Endodermal cell (in vitro differentiated cells): ENCODE measurements at regions not wholly inside any gene's neighbourhood (a gene's known extent, or its start where the extent isn't known, plus 50 kb on each side); places are given as distances from the start of the nearest gene placed in this dataset.

ENCODE experiments used
- DNase-seq: peaks from one replicate; pipeline ENCODE4 v3.0.0-alpha.2; 2017
- H3K27ac ChIP-seq: 2 replicates; pipeline ENCODE4 v1.5.1; 2013; ENCODE audit warnings: mild to moderate bottlenecking, low read depth, low read length, moderate library complexity
- H3K27me3 ChIP-seq: 2 replicates; pipeline ENCODE4 v1.6.1; 2013; ENCODE audit warnings: mild to moderate bottlenecking, low read length, moderate library complexity; ENCODE audit not compliant: insufficient read depth, control insufficient read depth, poor library complexity, severe bottlenecking
- H3K36me3 ChIP-seq: 2 replicates; pipeline ENCODE4 v1.7.0; 2013; ENCODE audit warnings: mild to moderate bottlenecking, low read length, moderate library complexity; ENCODE audit not compliant: control insufficient read depth, insufficient read depth
- H3K4me1 ChIP-seq: one replicate; pipeline ENCODE4 v1.7.0; 2013; ENCODE audit warnings: low read length; ENCODE audit not compliant: control insufficient read depth, insufficient read depth
- H3K4me3 ChIP-seq: 2 replicates; pipeline ENCODE4 v1.5.1; 2013; ENCODE audit warnings: mild to moderate bottlenecking, low read length, moderate library complexity
- H3K9ac ChIP-seq: 2 replicates; pipeline ENCODE4 v1.6.1; 2013; ENCODE audit warnings: mild to moderate bottlenecking, low read length, moderate library complexity; ENCODE audit not compliant: poor library complexity, severe bottlenecking; ENCODE audit errors: extremely low read depth
- H3K9me3 ChIP-seq: 2 replicates; pipeline ENCODE4 v1.6.1; 2013; ENCODE audit warnings: mild to moderate bottlenecking, low read length, moderate library complexity; ENCODE audit not compliant: control insufficient read depth
- H3K27ac Mint-ChIP-seq: 2 replicates; pipeline ENCODE4 v1.8.0; 2020; ENCODE audit warnings: mixed read lengths
- H3K27me3 Mint-ChIP-seq: 2 replicates; pipeline ENCODE4 v1.8.0; 2021; ENCODE audit warnings: mild to moderate bottlenecking, mixed read lengths; ENCODE audit not compliant: insufficient read depth
- H3K36me3 Mint-ChIP-seq: 2 replicates; pipeline ENCODE4 v1.8.0; 2020; ENCODE audit warnings: low read depth, mixed read lengths
- H3K4me1 Mint-ChIP-seq: 2 replicates; pipeline ENCODE4 v1.8.0; 2020; ENCODE audit warnings: mixed read lengths
- H3K4me3 Mint-ChIP-seq: 2 replicates; pipeline ENCODE4 v1.8.0; 2020; ENCODE audit warnings: mild to moderate bottlenecking, moderate library complexity, mixed read lengths
- H3K9me3 Mint-ChIP-seq: 2 replicates; pipeline ENCODE4 v1.8.0; 2020; ENCODE audit warnings: mild to moderate bottlenecking, mixed read lengths
- WGBS, 2 experiments: methylation state at CpG; one replicate each; pipeline versions ENCODE4 v1.1.5 to v1.1.7; 2013; ENCODE audit warnings: missing lambda C conversion rate in 2 of 2, mixed read lengths in 1 of 2; ENCODE audit not compliant: insufficient coverage in 1 of 2, insufficient read length in 1 of 2; 5-methylcytosine and 5-hydroxymethylcytosine counted together
- TF ChIP-seq, protein P1 (sequence below): fragments of 200-600 bp; sonication (generic); conservative IDR thresholded peaks from 2 replicates; pipeline ENCODE4 v1.5.0; 2021; ENCODE audit warnings: antibody characterized with exemption, mild to moderate bottlenecking

DNA sequence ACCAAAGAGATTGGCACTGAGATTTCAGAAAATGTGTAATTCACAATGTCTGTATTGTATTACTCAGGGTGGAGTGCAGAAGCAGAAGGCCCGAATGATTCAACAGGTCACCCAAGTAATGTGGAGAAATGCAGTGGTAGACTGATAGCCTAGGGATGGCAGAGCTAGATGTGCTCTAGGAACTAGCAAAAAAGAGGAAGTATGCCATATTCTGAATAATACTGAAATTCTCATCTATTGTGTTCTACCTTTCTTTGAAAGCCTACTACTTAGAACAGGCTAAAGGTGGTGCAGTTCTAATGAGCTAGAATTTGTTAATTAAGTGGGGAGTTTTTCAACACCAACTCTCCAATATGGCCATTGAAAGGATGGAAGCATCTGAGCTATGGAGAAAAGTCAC, 1449.8 kb upstream of the MIR17HG start:
- Mint-ChIP-seq H3K27ac (no peak overlapping the region), H3K27me3 (no peaks in the 10 kb centered on the region), H3K9me3 (no peaks in the 10 kb centered on the region), H3K4me3 (no peak overlapping the region), H3K36me3 (no peaks in the 10 kb centered on the region), H3K4me1 (no peaks in the 10 kb centered on the region)
- WGBS, 2 experiments, result 88 to 100% methylated on average over 1 of the region's 1 CpG
- Histone ChIP-seq H3K4me3 (no peak overlapping the region), H3K27me3 (no peaks in the 10 kb centered on the region), H3K4me1 (no peaks in the 10 kb centered on the region), H3K9me3 (no peaks in the 10 kb centered on the region), H3K9ac (no peak overlapping the region), H3K27ac (no peak overlapping the region), H3K36me3 (no peaks in the 10 kb centered on the region)
- no peak for DNase-seq
- TF ChIP-seq, protein P1, sequence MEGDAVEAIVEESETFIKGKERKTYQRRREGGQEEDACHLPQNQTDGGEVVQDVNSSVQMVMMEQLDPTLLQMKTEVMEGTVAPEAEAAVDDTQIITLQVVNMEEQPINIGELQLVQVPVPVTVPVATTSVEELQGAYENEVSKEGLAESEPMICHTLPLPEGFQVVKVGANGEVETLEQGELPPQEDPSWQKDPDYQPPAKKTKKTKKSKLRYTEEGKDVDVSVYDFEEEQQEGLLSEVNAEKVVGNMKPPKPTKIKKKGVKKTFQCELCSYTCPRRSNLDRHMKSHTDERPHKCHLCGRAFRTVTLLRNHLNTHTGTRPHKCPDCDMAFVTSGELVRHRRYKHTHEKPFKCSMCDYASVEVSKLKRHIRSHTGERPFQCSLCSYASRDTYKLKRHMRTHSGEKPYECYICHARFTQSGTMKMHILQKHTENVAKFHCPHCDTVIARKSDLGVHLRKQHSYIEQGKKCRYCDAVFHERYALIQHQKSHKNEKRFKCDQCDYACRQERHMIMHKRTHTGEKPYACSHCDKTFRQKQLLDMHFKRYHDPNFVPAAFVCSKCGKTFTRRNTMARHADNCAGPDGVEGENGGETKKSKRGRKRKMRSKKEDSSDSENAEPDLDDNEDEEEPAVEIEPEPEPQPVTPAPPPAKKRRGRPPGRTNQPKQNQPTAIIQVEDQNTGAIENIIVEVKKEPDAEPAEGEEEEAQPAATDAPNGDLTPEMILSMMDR, result no peak

GRCh38 chr13:89899302-89900103, 1448.0 kb upstream of the MIR17HG start:
- no peaks in the 10 kb centered on the region for H3K36me3 Mint-ChIP-seq
- no peaks in the 10 kb centered on the region for H3K4me1 ChIP-seq
- H3K27ac Mint-ChIP-seq, result no peak overlapping the region
- no peaks in the 10 kb centered on the region for H3K27me3 Mint-ChIP-seq
- no peak overlapping the region for H3K27ac ChIP-seq
- H3K4me3 Mint-ChIP-seq, result no peak overlapping the region
- H3K4me3 ChIP-seq, result no peak overlapping the region
- no peak for DNase-seq
- H3K9me3 ChIP-seq, result no peaks in the 10 kb centered on the region
- WGBS, 2 experiments, result 90 to 100% methylated on average over 2 to 5 of the region's 5 CpGs
- no peaks in the 10 kb centered on the region for H3K4me1 Mint-ChIP-seq
- peaks cover 4% of the 10 kb centered on the region for H3K9me3 Mint-ChIP-seq
- H3K36me3 ChIP-seq, result no peaks in the 10 kb centered on the region
- H3K27me3 ChIP-seq, result no peaks in the 10 kb centered on the region
- H3K9ac ChIP-seq, result no peak overlapping the region
- TF ChIP-seq, protein P1, result no peak

DNA sequence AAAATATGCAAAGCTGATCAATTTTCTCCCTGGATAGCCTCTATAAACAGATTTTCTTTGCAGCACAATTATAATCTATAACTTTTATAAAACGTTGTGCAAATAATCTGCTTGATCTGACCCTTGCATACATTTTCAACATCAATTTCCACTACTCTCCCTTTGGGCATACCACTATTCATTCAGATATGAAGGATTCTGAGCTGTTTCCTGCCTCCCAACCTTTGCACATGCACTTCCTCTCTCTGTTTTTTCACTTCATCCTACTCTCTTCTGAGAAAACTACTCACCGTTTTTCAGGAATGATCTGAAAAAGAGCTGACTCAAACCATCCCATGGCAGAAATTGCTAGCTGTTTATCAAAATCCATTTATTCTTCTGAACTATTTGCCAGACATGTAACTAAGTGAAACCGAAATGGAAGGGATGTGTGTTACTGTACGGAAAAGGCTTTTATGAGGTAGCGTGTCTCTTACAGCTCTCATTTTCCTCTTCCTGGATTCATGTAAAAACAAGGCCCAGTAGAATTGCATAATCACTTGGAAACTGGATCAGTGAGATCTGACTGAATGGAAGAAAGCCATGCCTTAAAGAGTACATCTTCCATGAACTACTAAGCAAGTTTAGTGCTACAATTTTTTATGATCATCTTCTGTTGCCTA, 1447.3 kb upstream of the MIR17HG start:
- H3K9me3 ChIP-seq, result no peaks in the 10 kb centered on the region
- no peaks in the 10 kb centered on the region for H3K4me1 ChIP-seq
- Mint-ChIP-seq H3K36me3 (no peaks in the 10 kb centered on the region), H3K27ac (no peak overlapping the region), H3K9me3 (peaks cover 8% of the 10 kb centered on the region), H3K27me3 (no peaks in the 10 kb centered on the region), H3K4me3 (no peak overlapping the region), H3K4me1 (no peaks in the 10 kb centered on the region)
- WGBS, 2 experiments, result 94% methylated on average over 5 of the region's 5 CpGs
- no peak overlapping the region for H3K27ac ChIP-seq
- DNase-seq, result no peak
- H3K9ac ChIP-seq, result no peak overlapping the region
- no peaks in the 10 kb centered on the region for H3K36me3 ChIP-seq
- H3K4me3 ChIP-seq, result no peak overlapping the region
- TF ChIP-seq, protein P1, result no peak
- no peaks in the 10 kb centered on the region for H3K27me3 ChIP-seq
